Ovary (tissue), 7 donors: ENCODE measurements at regions not wholly inside any gene's neighbourhood (a gene's known extent, or its start where the extent isn't known, plus 50 kb on each side); places are given as distances from the start of the nearest gene placed in this dataset.
A peak's percentile ranks its signal among the peaks of the same experiment; 100 is the strongest.

Source experiments
- DNase-seq, 5 donors: peaks; one replicate each; pipeline ENCODE4 v3.0.0-alpha.2; 2019 to 2020
- H3K27ac ChIP-seq, 2 donors: fragments of 200-600 bp; one replicate each; pipeline versions ENCODE4 v1.5.1 to v1.8.0; 2019 to 2022
- H3K27me3 ChIP-seq: fragments of 200-600 bp; one replicate; pipeline ENCODE4 v1.8.0; 2022
- H3K36me3 ChIP-seq: fragments of 200-600 bp; sonication (generic); one replicate; pipeline ENCODE4 v1.5.1; 2019
- H3K4me1 ChIP-seq: one replicate; pipeline ENCODE4 v1.8.1; 2013; ENCODE audit warnings: mild to moderate bottlenecking, moderate library complexity; ENCODE audit not compliant: insufficient read depth
- H3K4me3 ChIP-seq: fragments of 200-600 bp; sonication (generic); one replicate; pipeline ENCODE4 v1.5.1; 2017
- H3K9me3 ChIP-seq, 2 donors: fragments of 200-600 bp in 1 of 2; sonication (generic) in 1 of 2; one replicate each; pipeline versions ENCODE4 v1.5.1 to v1.8.1; 2013 to 2019; ENCODE audit warnings: mild to moderate bottlenecking in 1 of 2, moderate library complexity in 1 of 2
- EP300 ChIP-seq: sonication (generic); formaldehyde crosslinking; IDR thresholded peaks from one replicate; pipeline ENCODE4 v1.6.1; 2017; ENCODE audit warnings: antibody characterized with exemption
- POLR2A ChIP-seq: fragments of 450-650 bp; IDR thresholded peaks from one replicate; pipeline ENCODE4 v1.6.1; 2017; ENCODE audit warnings: antibody characterized with exemption, mild to moderate bottlenecking, moderate library complexity
- WGBS, 3 donors: extraction: QIAGEN DNeasy Blood & Tissue Kit in 1 of 3; methylation state at CpG; one replicate each; pipeline versions ENCODE4 v1.1.5 to v1.1.7; 2013 to 2017; 5-methylcytosine and 5-hydroxymethylcytosine counted together
- intact Hi-C, 4 donors: fragments of 100-400 bp; cut with DNase I; formaldehyde crosslinking; loops; one replicate each; pipeline versions ENCODE4 v1.11.0 to v1.15.1; 2022 to 2023
- TF ChIP-seq, protein P1 (sequence below), 3 donors: fragments of 450-650 bp in 2 of 3; fragments of 200-600 bp in 1 of 3; IDR thresholded peaks; one replicate each; pipeline versions ENCODE4 v1.5.1 to v1.8.0; 2016 to 2022; ENCODE audit warnings: antibody characterized with exemption in 3 of 3, mild to moderate bottlenecking in 1 of 3
- donor health status: DM: no; HTN: no; CAD: no; lungs with moderate emphysema.
- donor health status: DM: no; HTN: no; CAD: no.
- donor health status: Bipolar disorder and iron deficiency.
- donor health status: DM: no; HTN: no; CAD: no.
- donor health status: DM: yes; HTN: yes; CAD: no.

DNA sequence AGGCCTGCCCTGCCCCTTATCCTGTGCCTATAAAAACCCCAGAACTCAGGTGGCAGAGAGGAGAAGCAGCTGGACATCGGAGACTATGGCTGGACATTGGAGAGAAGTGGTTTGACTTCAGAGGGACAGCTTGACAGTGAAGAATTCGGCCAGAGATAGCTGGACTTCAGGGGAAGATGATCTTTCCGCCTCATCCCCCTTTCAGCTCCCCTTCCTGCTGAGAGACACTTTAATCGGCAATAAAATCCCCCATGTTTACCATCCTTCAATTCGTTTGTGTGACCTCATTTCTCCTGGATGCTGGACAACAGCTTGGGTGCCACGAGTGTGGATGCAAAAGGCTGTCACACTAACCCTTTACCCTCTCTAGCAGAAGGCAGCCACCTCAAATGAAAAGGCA, 134.1 kb upstream of the TUT7 start:
- H3K4me1 ChIP-seq, result no peaks in the 10 kb centered on the region
- H3K36me3 ChIP-seq, result no peaks in the 10 kb centered on the region
- no peak overlapping the region for H3K4me3 ChIP-seq
- no peak for DNase-seq
- no peak overlapping the region for H3K27ac ChIP-seq
- WGBS, 3 donors, result 82 to 89% (median 84%) methylated on average over 6 of the region's 6 CpGs
- no peaks in the 10 kb centered on the region for H3K9me3 ChIP-seq
- intact Hi-C loops, result loop anchor here (5.0 to 10.0 kb wide), 3 partner anchors 459 to 834 kb away; partner anchors contain the start of gene GAS1 (in 1 of the 4)
- no peak for TF ChIP-seq POLR2A
- no peaks in the 10 kb centered on the region for H3K27me3 ChIP-seq

DNA sequence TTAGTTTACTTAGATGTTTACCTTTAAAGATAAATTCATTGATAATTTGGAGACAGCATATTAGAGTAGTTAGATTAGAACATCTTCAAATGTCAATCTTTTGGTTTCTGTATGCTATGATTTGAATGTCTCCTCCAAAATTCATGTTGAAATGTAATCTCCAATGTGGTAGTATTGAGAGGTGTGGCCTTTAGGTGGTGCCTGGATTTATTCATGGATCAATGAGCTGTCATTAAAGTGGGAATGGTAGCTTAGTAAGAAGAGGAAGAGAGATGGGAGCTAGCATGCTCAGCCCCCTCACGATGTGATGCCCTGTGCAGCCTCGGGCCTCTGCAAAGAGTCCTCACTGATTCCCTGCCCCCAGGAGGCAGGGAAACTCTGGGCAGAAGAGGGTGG, 133.6 kb upstream of the TUT7 start:
- WGBS, 3 donors, result 74 to 84% (median 83%) methylated on average over 2 of the region's 2 CpGs
- Histone ChIP-seq H3K27ac (no peak overlapping the region), H3K27me3 (no peaks in the 10 kb centered on the region), H3K36me3 (no peaks in the 10 kb centered on the region), H3K9me3 (no peaks in the 10 kb centered on the region), H3K4me3 (no peak overlapping the region), H3K4me1 (no peaks in the 10 kb centered on the region)
- intact Hi-C loops, result loop anchor here (5.0 to 10.0 kb wide), 3 partner anchors 459 to 834 kb away; partner anchors contain the start of gene GAS1 (in 1 of the 4)
- DNase-seq, result no peak
- TF ChIP-seq EP300 (no peak), POLR2A (no peak)
- TF ChIP-seq, protein P1, sequence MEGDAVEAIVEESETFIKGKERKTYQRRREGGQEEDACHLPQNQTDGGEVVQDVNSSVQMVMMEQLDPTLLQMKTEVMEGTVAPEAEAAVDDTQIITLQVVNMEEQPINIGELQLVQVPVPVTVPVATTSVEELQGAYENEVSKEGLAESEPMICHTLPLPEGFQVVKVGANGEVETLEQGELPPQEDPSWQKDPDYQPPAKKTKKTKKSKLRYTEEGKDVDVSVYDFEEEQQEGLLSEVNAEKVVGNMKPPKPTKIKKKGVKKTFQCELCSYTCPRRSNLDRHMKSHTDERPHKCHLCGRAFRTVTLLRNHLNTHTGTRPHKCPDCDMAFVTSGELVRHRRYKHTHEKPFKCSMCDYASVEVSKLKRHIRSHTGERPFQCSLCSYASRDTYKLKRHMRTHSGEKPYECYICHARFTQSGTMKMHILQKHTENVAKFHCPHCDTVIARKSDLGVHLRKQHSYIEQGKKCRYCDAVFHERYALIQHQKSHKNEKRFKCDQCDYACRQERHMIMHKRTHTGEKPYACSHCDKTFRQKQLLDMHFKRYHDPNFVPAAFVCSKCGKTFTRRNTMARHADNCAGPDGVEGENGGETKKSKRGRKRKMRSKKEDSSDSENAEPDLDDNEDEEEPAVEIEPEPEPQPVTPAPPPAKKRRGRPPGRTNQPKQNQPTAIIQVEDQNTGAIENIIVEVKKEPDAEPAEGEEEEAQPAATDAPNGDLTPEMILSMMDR (IDR thresholded peaks at IDR 0.05), result no peak

DNA sequence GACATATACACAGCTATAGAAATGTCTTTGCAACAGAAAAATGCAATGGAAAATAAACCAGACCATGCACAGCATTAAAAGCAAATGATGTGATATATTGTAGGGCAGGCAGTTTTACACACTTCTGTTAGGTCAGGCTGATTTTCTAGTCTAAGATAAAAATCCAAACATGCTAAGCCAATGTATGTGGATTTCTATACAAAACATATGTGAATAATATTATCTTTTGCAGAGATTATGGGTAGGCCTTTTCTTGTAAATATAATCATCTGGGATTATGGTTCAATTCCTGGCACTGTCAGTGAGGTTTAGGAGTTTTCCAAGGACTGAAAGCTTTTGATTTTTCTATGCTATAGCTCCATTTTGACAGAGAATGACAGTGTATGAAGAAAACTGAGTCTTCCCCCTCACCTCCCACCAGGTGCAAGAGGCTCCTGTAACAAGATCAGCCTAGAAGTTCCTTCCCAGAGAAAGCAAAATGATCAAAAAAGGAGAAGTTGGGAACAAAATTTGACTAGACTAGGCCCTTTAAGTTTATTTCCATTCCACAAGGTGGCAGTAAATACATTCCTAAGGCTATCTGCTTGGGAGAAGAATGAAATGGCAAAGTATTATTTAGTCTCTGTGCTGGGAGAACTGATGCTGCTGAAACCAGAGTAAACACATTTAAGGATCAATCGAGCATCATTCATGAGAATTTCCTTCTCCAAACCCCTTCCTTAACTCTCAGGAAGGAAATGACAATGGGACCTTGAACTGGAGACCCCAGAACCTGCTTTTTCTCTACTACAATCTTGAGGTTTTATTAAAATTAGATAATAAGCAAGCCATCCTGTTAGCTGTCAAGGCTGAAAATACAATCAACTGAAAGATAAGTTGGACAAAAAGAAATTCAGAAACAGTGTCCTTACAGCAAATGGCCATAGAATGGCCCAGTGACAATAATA, 133.0 kb upstream of the TUT7 start:
- TF ChIP-seq EP300, result no peak
- TF ChIP-seq, protein P1 (IDR thresholded peaks at IDR 0.05), result peak; percentile 65 to 74 (median 71)
- no peak overlapping the region for H3K4me3 ChIP-seq
- no peak for DNase-seq
- H3K27me3 ChIP-seq, result no peaks in the 10 kb centered on the region
- WGBS, 3 donors, result 0% methylated on average over 1 of the region's 1 CpG
- intact Hi-C loops, result loop anchor here (5.0 to 10.0 kb wide), 3 partner anchors 460 to 835 kb away; partner anchors contain the start of gene GAS1 (in 1 of the 4)
- no peaks in the 10 kb centered on the region for H3K9me3 ChIP-seq
- H3K27ac ChIP-seq, result no peak overlapping the region
- H3K4me1 ChIP-seq, result no peaks in the 10 kb centered on the region
- H3K36me3 ChIP-seq, result no peaks in the 10 kb centered on the region

DNA sequence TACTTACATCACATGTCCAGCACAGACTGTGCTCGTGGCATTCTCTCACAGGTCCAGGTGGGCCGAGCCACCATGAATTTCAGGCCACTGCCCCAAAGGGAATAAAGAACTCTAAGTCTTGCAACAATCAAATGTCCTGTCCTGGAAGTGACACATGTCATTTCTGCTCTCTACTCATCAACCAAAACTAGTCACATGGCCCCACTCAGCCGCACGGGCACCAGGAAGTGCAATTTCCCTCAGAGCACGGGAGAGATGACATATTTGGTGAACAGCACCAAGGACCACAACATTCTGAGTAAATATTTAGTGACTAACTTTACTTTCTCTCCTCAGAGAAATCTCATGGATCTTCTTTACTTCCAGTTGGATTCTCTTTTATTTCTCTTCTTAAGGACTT, 131.1 kb upstream of the TUT7 start:
- Histone ChIP-seq H3K9me3 (no peaks in the 10 kb centered on the region), H3K27me3 (no peaks in the 10 kb centered on the region), H3K4me3 (no peak overlapping the region), H3K27ac (no peak overlapping the region), H3K4me1 (no peaks in the 10 kb centered on the region), H3K36me3 (no peaks in the 10 kb centered on the region)
- no peak for TF ChIP-seq EP300
- TF ChIP-seq, protein P1 (IDR thresholded peaks at IDR 0.05), result no peak
- DNase-seq, result no peak
- 85 to 91% (median 88%) methylated on average over 5 of the region's 5 CpGs for WGBS, 3 donors
- intact Hi-C loops, result loop anchor here (5.0 to 10.0 kb wide), 3 partner anchors 462 to 837 kb away; partner anchors contain the start of gene GAS1 (in 1 of the 4)

DNA sequence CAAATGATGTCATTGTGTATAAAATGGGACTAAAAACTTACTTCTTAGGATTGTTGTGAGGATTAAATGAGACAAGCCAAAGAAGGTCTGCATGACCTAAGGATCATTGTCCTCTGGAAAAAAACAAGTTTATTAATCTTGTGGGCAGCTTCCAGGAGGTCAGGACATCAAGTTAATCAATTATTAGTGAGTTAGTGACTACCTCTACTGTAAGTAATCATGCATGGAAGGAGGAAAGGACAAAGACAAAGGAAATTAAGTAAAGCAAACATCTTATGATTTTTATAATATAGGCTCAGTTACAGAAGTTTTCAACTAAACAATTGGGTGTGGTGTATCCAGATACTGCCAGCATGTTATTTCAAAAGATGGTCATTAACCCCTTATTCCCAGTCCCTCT, 129.3 kb upstream of the TUT7 start:
- Histone ChIP-seq H3K4me1 (no peaks in the 10 kb centered on the region), H3K4me3 (no peak overlapping the region), H3K27me3 (no peaks in the 10 kb centered on the region), H3K36me3 (no peaks in the 10 kb centered on the region), H3K27ac (no peak overlapping the region), H3K9me3 (no peaks in the 10 kb centered on the region)
- TF ChIP-seq EP300, result no peak
- no peak for TF ChIP-seq POLR2A
- TF ChIP-seq, protein P1 (IDR thresholded peaks at IDR 0.05), result no peak
- no peak for DNase-seq
- intact Hi-C loops, result loop anchor here in 1 of 4 donors (10.0 kb wide), 1 partner anchor 831 kb away; no protein-coding TSS in a partner anchor
